ENCODE measurements at regions not wholly inside any gene's neighbourhood (a gene's known extent, or its start where the extent isn't known, plus 50 kb on each side); places are given as distances from the start of the nearest gene placed in this dataset.

DNA sequence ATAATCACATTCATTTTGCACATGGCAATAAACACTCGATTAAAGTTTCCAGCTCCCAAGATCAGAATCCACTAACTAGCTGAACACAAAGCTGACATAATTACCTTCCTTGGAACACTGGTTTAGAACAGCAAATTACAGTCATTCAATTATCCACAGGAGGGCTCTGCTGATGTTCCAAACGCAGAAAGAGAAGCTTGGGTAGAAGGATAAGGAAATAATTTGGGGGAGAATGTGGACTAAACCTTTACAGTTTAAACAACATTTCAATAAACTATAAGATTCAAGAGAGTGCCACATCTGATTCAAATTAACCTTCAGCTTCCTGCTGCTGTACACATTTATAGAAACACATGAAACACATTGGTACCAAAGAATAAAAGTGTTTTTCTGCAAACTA lies 67.8 kb upstream of the ARL4C start:
- no peaks in the 10 kb centered on the region for H3K9me3 ChIP-seq
- H3K36me3 ChIP-seq = no peaks in the 10 kb centered on the region
- 47 to 53% methylated on average over 2 of the region's 2 CpGs for WGBS, 2 donors
- no peak overlapping the region for H3K4me3 ChIP-seq
- TF ChIP-seq POLR2AphosphoS5 (IDR thresholded peaks at IDR 0.05) = no peak
- TF ChIP-seq, protein P1, sequence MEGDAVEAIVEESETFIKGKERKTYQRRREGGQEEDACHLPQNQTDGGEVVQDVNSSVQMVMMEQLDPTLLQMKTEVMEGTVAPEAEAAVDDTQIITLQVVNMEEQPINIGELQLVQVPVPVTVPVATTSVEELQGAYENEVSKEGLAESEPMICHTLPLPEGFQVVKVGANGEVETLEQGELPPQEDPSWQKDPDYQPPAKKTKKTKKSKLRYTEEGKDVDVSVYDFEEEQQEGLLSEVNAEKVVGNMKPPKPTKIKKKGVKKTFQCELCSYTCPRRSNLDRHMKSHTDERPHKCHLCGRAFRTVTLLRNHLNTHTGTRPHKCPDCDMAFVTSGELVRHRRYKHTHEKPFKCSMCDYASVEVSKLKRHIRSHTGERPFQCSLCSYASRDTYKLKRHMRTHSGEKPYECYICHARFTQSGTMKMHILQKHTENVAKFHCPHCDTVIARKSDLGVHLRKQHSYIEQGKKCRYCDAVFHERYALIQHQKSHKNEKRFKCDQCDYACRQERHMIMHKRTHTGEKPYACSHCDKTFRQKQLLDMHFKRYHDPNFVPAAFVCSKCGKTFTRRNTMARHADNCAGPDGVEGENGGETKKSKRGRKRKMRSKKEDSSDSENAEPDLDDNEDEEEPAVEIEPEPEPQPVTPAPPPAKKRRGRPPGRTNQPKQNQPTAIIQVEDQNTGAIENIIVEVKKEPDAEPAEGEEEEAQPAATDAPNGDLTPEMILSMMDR (IDR thresholded peaks at IDR 0.05) = peak in 1 of 6 experiments; percentile 10
- no peak overlapping the region for H3K27ac ChIP-seq
- no peak for ATAC-seq (ENCODE audit: low FRiP score in 2 of 2)
- no peaks in the 10 kb centered on the region for H3K27me3 ChIP-seq
- no peaks in the 10 kb centered on the region for H3K4me1 ChIP-seq
- no peak for DNase-seq

DNA sequence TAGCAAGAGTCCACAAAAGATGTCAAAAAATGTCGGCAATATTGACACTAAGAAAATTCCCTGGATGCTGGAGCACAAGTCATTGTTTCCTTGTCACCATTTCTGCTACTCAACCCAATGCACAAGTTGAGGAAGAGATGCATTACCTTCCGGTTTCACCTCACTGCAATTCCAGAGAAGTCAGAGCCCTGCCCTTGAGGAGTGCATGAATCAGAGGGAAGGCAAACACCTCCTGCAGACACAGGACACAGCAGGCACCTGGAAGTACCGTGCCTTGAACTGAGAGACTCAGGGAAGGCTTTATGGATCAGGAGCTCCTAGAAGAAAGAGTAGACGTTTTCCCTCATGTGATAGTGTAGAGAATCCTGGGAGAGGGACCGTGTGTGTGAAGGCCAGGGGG lies 62.7 kb upstream of the ARL4C start:
- Histone ChIP-seq H3K4me3 (no peak overlapping the region), H3K36me3 (no peaks in the 10 kb centered on the region), H3K27me3 (no peaks in the 10 kb centered on the region), H3K27ac (no peak overlapping the region), H3K9me3 (no peaks in the 10 kb centered on the region), H3K4me1 (no peaks in the 10 kb centered on the region)
- TF ChIP-seq EP300 (IDR thresholded peaks at IDR 0.05) = no peak
- TF ChIP-seq, protein P1 (IDR thresholded peaks at IDR 0.05) = no peak
- no peak for TF ChIP-seq POLR2A (IDR thresholded peaks at IDR 0.05)
- no peak for TF ChIP-seq POLR2AphosphoS5 (IDR thresholded peaks at IDR 0.05)
- ATAC-seq (ENCODE audit: low FRiP score in 2 of 2) = no peak
- WGBS, 2 donors = 85 to 87% methylated on average over 5 of the region's 5 CpGs
- DNase-seq = no peak

DNA sequence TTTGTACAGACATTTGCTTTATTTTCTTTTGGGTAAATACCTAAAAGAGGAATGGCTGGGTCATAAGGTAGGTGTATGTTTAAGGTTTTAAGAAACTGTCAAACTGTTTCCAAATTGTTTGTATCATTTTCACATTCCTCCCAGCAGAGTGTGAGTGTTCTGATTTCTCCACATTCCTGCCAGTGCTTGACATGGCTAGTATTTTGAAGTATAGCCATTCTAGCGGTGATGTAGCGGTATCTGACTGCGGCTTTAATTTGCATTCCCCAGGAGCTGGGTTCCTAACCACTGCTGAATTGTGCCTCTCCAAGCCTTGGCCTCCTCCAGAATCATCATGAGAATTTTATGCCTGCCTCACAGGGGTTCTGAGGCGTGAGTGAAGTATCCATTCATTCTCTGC lies 61.8 kb upstream of the ARL4C start:
- 84 to 87% methylated on average over 4 of the region's 4 CpGs for WGBS, 2 donors

DNA sequence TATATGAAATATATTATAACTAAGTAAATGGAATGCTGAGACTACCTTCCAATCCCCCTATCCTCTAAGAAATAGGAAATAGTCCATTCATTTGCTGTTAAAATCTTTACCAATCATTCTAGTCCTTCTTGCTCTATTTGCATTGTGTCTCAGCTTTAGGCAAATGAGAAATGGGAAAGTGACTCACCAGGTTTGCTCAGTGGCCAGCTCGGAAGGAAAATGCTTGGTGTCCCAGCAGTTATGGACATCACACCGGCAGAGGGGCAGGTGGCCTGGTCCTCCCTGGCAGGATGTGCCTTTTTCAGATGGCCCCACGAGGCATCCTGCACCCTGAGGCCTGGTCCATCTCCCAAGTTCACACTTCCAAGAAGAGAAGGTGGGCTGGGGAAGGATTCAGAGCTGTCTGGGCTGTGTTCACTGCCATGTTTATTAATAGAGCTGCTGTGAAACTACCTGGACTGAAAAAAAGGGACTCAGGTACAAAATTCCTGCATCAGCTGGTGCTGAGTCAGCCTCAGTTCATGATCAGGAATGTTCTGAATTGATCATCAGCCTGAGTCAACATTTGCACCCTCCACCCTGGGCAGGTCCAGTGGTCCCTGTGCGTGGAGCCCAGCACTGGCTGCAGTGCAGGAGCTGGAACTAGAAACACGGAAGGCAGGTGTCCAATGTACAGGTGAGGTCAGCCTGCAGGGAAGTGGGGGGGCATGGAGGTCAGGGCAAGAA lies 60.1 kb upstream of the ARL4C start:
- H3K4me3 ChIP-seq = no peak overlapping the region
- H3K36me3 ChIP-seq = no peaks in the 10 kb centered on the region
- no peaks in the 10 kb centered on the region for H3K9me3 ChIP-seq
- no peak for DNase-seq
- H3K4me1 ChIP-seq = no peaks in the 10 kb centered on the region
- no peaks in the 10 kb centered on the region for H3K27me3 ChIP-seq
- H3K27ac ChIP-seq = no peak overlapping the region
- no peak for ATAC-seq (ENCODE audit: low FRiP score in 2 of 2)
- TF ChIP-seq, protein P1 (IDR thresholded peaks at IDR 0.05) = no peak
- TF ChIP-seq POLR2AphosphoS5 (IDR thresholded peaks at IDR 0.05) (no peak), POLR2A (IDR thresholded peaks at IDR 0.05) (no peak), EP300 (IDR thresholded peaks at IDR 0.05) (no peak)
- WGBS, 2 donors = 87 to 88% methylated on average over 4 to 5 of the region's 5 CpGs

More for the DNA sequence above, 61.8 kb upstream of the ARL4C start:
- H3K9me3 ChIP-seq = no peaks in the 10 kb centered on the region
- no peak for TF ChIP-seq POLR2A (IDR thresholded peaks at IDR 0.05)
- no peak for TF ChIP-seq POLR2AphosphoS5 (IDR thresholded peaks at IDR 0.05)
- no peak for TF ChIP-seq EP300 (IDR thresholded peaks at IDR 0.05)
- TF ChIP-seq, protein P1 (IDR thresholded peaks at IDR 0.05) = no peak
- no peak overlapping the region for H3K4me3 ChIP-seq
- no peak overlapping the region for H3K27ac ChIP-seq
- H3K36me3 ChIP-seq = no peaks in the 10 kb centered on the region
- H3K4me1 ChIP-seq = no peaks in the 10 kb centered on the region
- no peaks in the 10 kb centered on the region for H3K27me3 ChIP-seq
- ATAC-seq (ENCODE audit: low FRiP score in 2 of 2) (no peak), DNase-seq (no peak)

DNA sequence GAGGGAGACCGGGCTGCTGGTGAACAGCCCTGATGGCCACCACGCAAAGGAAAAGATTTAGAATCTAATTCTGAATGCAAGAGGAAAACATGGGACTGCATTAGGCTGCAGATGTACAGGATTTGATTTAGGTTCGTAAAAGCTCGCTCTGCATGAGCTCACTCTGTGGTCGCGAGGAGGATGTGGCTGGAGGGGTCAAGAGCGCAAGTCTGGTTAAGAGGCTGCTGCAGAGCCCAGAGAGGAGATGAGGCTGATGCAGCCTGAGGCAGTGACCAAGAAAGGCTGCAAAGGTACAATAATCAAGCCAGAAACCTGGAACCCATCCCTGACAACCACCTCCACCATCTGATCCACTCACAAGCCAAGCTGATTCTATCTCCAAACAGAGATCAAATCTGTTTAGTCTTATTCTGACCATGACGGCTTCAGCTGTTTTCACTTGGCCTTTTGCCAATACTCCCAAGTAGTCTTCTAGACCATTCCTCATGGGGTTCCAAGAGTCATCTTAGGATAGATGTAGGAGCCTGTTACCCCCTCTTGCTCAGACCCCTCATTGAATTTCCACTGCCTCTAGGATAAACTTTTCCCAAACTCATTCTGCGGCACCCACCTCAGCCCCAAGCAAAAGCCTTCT lies 58.9 kb upstream of the ARL4C start:
- WGBS, 2 donors = 64 to 79% methylated on average over 9 of the region's 9 CpGs
- Histone ChIP-seq H3K27ac (no peak overlapping the region), H3K36me3 (no peaks in the 10 kb centered on the region), H3K9me3 (no peaks in the 10 kb centered on the region), H3K4me1 (no peaks in the 10 kb centered on the region), H3K4me3 (no peak overlapping the region), H3K27me3 (no peaks in the 10 kb centered on the region)
- no peak for ATAC-seq (ENCODE audit: low FRiP score in 2 of 2)
- no peak for DNase-seq
- TF ChIP-seq EP300 (IDR thresholded peaks at IDR 0.05) (no peak), POLR2A (IDR thresholded peaks at IDR 0.05) (no peak), POLR2AphosphoS5 (IDR thresholded peaks at IDR 0.05) (no peak)
- TF ChIP-seq, protein P1 (IDR thresholded peaks at IDR 0.05) = no peak
